ENCODE measurements at regions not wholly inside any gene's neighbourhood (a gene's known extent, or its start where the extent isn't known, plus 50 kb on each side); places are given as distances from the start of the nearest gene placed in this dataset.

DNA sequence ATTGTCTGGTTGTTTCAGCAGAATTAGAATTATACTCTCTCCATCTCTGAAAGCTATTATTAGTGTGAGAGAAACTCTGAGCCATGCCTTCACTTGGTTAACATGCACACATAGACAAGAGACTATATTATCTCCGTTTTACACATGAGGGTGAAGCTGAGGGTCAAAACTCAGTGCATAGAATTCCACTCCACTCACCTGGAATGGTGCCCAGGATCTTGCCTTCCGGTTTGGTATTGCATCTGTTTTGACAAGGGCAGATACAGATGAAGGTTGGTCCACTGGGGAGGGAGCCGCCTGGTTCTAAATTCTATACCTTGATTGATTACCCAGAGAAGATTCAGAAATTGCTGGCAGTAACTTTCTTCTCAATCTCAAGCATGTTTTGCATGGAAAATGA, 149.5 kb upstream of the PELI2 start:
- no peaks in the 10 kb centered on the region for H4K20me1 ChIP-seq (ENCODE audit: insufficient read depth, low read length)
- H3K4ac ChIP-seq (ENCODE audit: low read depth, low read length), result no peak overlapping the region
- no TSS peak for BruUV-seq (replicated peaks)
- no peak overlapping the region for H3K23ac ChIP-seq (ENCODE audit: low read depth, low read length)
- no peak for ATAC-seq (ENCODE audit: low read depth)
- H2AK5ac ChIP-seq (ENCODE audit: low read depth, low read length), result no peak overlapping the region
- no peaks in the 10 kb centered on the region for H3K36me3 ChIP-seq (ENCODE audit: control insufficient read depth, insufficient read depth, low read length)
- no peaks in the 10 kb centered on the region for H3K4me1 ChIP-seq (ENCODE audit: control insufficient read depth, insufficient read depth, low read length)
- no peak overlapping the region for H3K9ac ChIP-seq (ENCODE audit: low read depth, low read length)
- H3K56ac ChIP-seq (ENCODE audit: extremely low read depth, insufficient read depth, low read length), result no peak overlapping the region
- DNase-seq, result no peak
- H3K4me3 ChIP-seq (ENCODE audit: insufficient read depth, low read depth, low read length), result no peak overlapping the region
- no CpG with 5 or more reads among the region's 3 CpGs for WGBS, 2 experiments (ENCODE audit: extremely low coverage in 2 of 2, insufficient read length in 1 of 2)
- H2AK9ac ChIP-seq (replicated peaks; ENCODE audit: low read depth, low read length, poor library complexity), result no peak overlapping the region
- peaks cover 5% of the 10 kb centered on the region for H3K27me3 ChIP-seq (ENCODE audit: control insufficient read depth, insufficient read depth, low read length)
- POLR2A ChIA-PET (ENCODE audit: unreplicated experiment), result no interaction called here
- no peak overlapping the region for H3K4me2 ChIP-seq (ENCODE audit: low read depth, low read length)
- in situ Hi-C loops (cut with MboI; ENCODE audit: low sequenced_read_pairs), result no loop called here
- no peak overlapping the region for H4K91ac ChIP-seq (ENCODE audit: insufficient read depth, low read depth, low read length)
- no peak overlapping the region for H2AFZ ChIP-seq (replicated peaks; ENCODE audit: low read length, poor library complexity)
- intact Hi-C loops (cut with micrococcal nuclease), result no loop called here
- no peak overlapping the region for H3K14ac ChIP-seq (replicated peaks; ENCODE audit: low read depth, low read length)
- H3K79me1 ChIP-seq (ENCODE audit: low read depth in 1 of 2, low read length in 2 of 2), result no peaks in the 10 kb centered on the region
- H4K8ac ChIP-seq (ENCODE audit: low read depth in 2 of 2, low read length in 2 of 2), result no peak overlapping the region
- H3K27ac ChIP-seq (ENCODE audit: insufficient read depth, low read length), result no peak overlapping the region
- H2BK15ac ChIP-seq (ENCODE audit: low read depth, low read length), result no peak overlapping the region
- no peak overlapping the region for H4K5ac ChIP-seq (ENCODE audit: low read depth, low read length)
- no peak overlapping the region for H2BK20ac ChIP-seq (ENCODE audit: low read depth, low read length)
- dilution Hi-C loops (cut with HindIII; ENCODE audit: low sequenced_read_pairs, unreplicated experiment), result no loop called here
- no peaks in the 10 kb centered on the region for H3K9me1 ChIP-seq (ENCODE audit: insufficient read depth, low read length)
- TF ChIP-seq RFX5 (IDR thresholded peaks at IDR 0.05; ENCODE audit: low read depth, low read length), result no peak
- no peak for TF ChIP-seq CHD1 (IDR thresholded peaks at IDR 0.05; ENCODE audit: low read depth, low read length)
- TF ChIP-seq, protein P1, sequence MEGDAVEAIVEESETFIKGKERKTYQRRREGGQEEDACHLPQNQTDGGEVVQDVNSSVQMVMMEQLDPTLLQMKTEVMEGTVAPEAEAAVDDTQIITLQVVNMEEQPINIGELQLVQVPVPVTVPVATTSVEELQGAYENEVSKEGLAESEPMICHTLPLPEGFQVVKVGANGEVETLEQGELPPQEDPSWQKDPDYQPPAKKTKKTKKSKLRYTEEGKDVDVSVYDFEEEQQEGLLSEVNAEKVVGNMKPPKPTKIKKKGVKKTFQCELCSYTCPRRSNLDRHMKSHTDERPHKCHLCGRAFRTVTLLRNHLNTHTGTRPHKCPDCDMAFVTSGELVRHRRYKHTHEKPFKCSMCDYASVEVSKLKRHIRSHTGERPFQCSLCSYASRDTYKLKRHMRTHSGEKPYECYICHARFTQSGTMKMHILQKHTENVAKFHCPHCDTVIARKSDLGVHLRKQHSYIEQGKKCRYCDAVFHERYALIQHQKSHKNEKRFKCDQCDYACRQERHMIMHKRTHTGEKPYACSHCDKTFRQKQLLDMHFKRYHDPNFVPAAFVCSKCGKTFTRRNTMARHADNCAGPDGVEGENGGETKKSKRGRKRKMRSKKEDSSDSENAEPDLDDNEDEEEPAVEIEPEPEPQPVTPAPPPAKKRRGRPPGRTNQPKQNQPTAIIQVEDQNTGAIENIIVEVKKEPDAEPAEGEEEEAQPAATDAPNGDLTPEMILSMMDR (conservative IDR thresholded peaks at IDR 0.05; ENCODE audit: low read depth, low read length), result no peak
- TF ChIP-seq SMC3 (IDR thresholded peaks at IDR 0.05; ENCODE audit: low read depth, low read length), result no peak
- no peak for TF ChIP-seq POLR2A (IDR thresholded peaks at IDR 0.05; ENCODE audit: low read depth, low read length)
- no peak for TF ChIP-seq MAZ (IDR thresholded peaks at IDR 0.05; ENCODE audit: borderline replicate concordance, low read depth, low read length)
- no peak for TF ChIP-seq BHLHE40 (IDR thresholded peaks at IDR 0.05; ENCODE audit: low read depth, low read length)
- no peak for TF ChIP-seq CEBPB (IDR thresholded peaks at IDR 0.05; ENCODE audit: low read depth, low read length)
- TF ChIP-seq, protein P2, sequence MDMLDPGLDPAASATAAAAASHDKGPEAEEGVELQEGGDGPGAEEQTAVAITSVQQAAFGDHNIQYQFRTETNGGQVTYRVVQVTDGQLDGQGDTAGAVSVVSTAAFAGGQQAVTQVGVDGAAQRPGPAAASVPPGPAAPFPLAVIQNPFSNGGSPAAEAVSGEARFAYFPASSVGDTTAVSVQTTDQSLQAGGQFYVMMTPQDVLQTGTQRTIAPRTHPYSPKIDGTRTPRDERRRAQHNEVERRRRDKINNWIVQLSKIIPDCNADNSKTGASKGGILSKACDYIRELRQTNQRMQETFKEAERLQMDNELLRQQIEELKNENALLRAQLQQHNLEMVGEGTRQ (IDR thresholded peaks at IDR 0.05; ENCODE audit: low read depth, low read length), result no peak
- TF ChIP-seq RAD21 (IDR thresholded peaks at IDR 0.05; ENCODE audit: low read length), result no peak
- no peak for TF ChIP-seq NFE2L2 (IDR thresholded peaks at IDR 0.05; ENCODE audit: low read depth, low read length)
- TF ChIP-seq MAFK (IDR thresholded peaks at IDR 0.05; ENCODE audit: low read depth, low read length), result no peak
- CTCF ChIA-PET, result no interaction called here
- H3K18ac ChIP-seq (ENCODE audit: low read depth, low read length), result no peak overlapping the region
- H2BK120ac ChIP-seq (ENCODE audit: low read depth, low read length), result no peak overlapping the region
- H2BK5ac ChIP-seq (ENCODE audit: low read depth, low read length, poor library complexity, severe bottlenecking), result no peak overlapping the region
- no peaks in the 10 kb centered on the region for H3K9me3 ChIP-seq (ENCODE audit: control insufficient read depth, insufficient read depth, low read length)
